ENCODE measurements at regions not wholly inside any gene's neighbourhood (a gene's known extent, or its start where the extent isn't known, plus 50 kb on each side); places are given as distances from the start of the nearest gene placed in this dataset.

GRCh38 chr3:175913286-175913685 lies 1054.2 kb downstream of the NAALADL2 start:
- no peak overlapping the region for H2AFZ ChIP-seq (ENCODE audit: insufficient read depth, low read depth, low read length, poor library complexity, severe bottlenecking)
- no peak for DNase-seq
- no CpG with 5 or more reads among the region's 3 CpGs for WGBS (ENCODE audit: insufficient coverage)
- no peaks in the 10 kb centered on the region for H3K79me2 ChIP-seq (ENCODE audit: insufficient read depth, low read length)
- no peak for TF ChIP-seq CTCF (IDR thresholded peaks at IDR 0.05)
- intact Hi-C loops (cut with micrococcal nuclease) = no loop called here
- H3K36me3 ChIP-seq (replicated peaks in 1 of 2; ENCODE audit: control insufficient read depth in 1 of 2, insufficient read depth in 2 of 2, low read length in 2 of 2) = no peaks in the 10 kb centered on the region
- H3K27ac ChIP-seq (ENCODE audit: low read depth in 1 of 2, low read length in 2 of 2) = no peak overlapping the region
- peaks cover 2 to 19% of the 10 kb centered on the region in 2 donors for H3K9me3 ChIP-seq (replicated peaks in 1 of 2; ENCODE audit: control insufficient read depth in 1 of 2, insufficient read depth in 1 of 2, low read length in 2 of 2)
- Mint-ChIP-seq H3K36me3 (no peaks in the 10 kb centered on the region), H3K27me3 (ENCODE audit: low read depth in 3 of 3) (peaks cover 0 to 2% (median 0%) of the 10 kb centered on the region in 3 donors), H3K9me3 (peaks cover 0 to 8% (median 3%) of the 10 kb centered on the region in 7 donors), H3K27ac (no peak overlapping the region), H3K4me1 (no peaks in the 10 kb centered on the region), H3K4me3 (no peak overlapping the region)
- no peak overlapping the region for H3K4me3 ChIP-seq (replicated peaks in 1 of 3; ENCODE audit: low read depth in 2 of 3, low read length in 3 of 3)
- H4K20me1 ChIP-seq (ENCODE audit: insufficient read depth, low read length) = no peaks in the 10 kb centered on the region
- H3K9ac ChIP-seq (ENCODE audit: insufficient read depth, low read length, poor library complexity, severe bottlenecking) = no peak overlapping the region
- H3K4me1 ChIP-seq (ENCODE audit: control insufficient read depth in 1 of 2, insufficient read depth in 2 of 2, low read length in 2 of 2) = no peaks in the 10 kb centered on the region
- no peak overlapping the region for H3K4me2 ChIP-seq (replicated peaks; ENCODE audit: extremely low read depth, low read length, poor library complexity, severe bottlenecking)
- no peaks in the 10 kb centered on the region for H3K27me3 ChIP-seq (ENCODE audit: control insufficient read depth in 2 of 2, insufficient read depth in 2 of 2, low read length in 2 of 2)

GRCh38 chr3:175911937-175912336 lies 1052.8 kb downstream of the NAALADL2 start:
- no peaks in the 10 kb centered on the region for H3K4me1 ChIP-seq (ENCODE audit: control insufficient read depth in 1 of 2, insufficient read depth in 2 of 2, low read length in 2 of 2)
- no peaks in the 10 kb centered on the region for H3K36me3 ChIP-seq (replicated peaks in 1 of 2; ENCODE audit: control insufficient read depth in 1 of 2, insufficient read depth in 2 of 2, low read length in 2 of 2)
- H3K36me3 Mint-ChIP-seq = no peaks in the 10 kb centered on the region
- peaks cover 0 to 2% (median 0%) of the 10 kb centered on the region in 3 donors for H3K27me3 Mint-ChIP-seq (ENCODE audit: low read depth in 3 of 3)
- peaks cover 0 to 10% (median 6%) of the 10 kb centered on the region in 7 donors for H3K9me3 Mint-ChIP-seq
- H3K4me1 Mint-ChIP-seq = no peaks in the 10 kb centered on the region
- H3K9ac ChIP-seq (ENCODE audit: insufficient read depth, low read length, poor library complexity, severe bottlenecking) = no peak overlapping the region
- no peak overlapping the region for H3K4me2 ChIP-seq (replicated peaks; ENCODE audit: extremely low read depth, low read length, poor library complexity, severe bottlenecking)
- H3K79me2 ChIP-seq (ENCODE audit: insufficient read depth, low read length) = no peaks in the 10 kb centered on the region
- H3K27ac ChIP-seq (ENCODE audit: low read depth in 1 of 2, low read length in 2 of 2) = no peak overlapping the region
- no peaks in the 10 kb centered on the region for H3K27me3 ChIP-seq (ENCODE audit: control insufficient read depth in 2 of 2, insufficient read depth in 2 of 2, low read length in 2 of 2)
- H3K4me3 ChIP-seq (replicated peaks in 1 of 3; ENCODE audit: low read depth in 2 of 3, low read length in 3 of 3) = no peak overlapping the region
- WGBS (ENCODE audit: insufficient coverage) = no CpG with 5 or more reads among the region's 1 CpG
- H3K9me3 ChIP-seq (replicated peaks in 1 of 2; ENCODE audit: control insufficient read depth in 1 of 2, insufficient read depth in 1 of 2, low read length in 2 of 2) = peaks cover 0 to 17% of the 10 kb centered on the region in 2 donors
- no peak overlapping the region for H2AFZ ChIP-seq (ENCODE audit: insufficient read depth, low read depth, low read length, poor library complexity, severe bottlenecking)
- no peaks in the 10 kb centered on the region for H4K20me1 ChIP-seq (ENCODE audit: insufficient read depth, low read length)
- DNase-seq = no peak
- H3K27ac Mint-ChIP-seq = no peak overlapping the region
- intact Hi-C loops (cut with micrococcal nuclease) = no loop called here
- TF ChIP-seq CTCF (IDR thresholded peaks at IDR 0.05) = no peak
- H3K4me3 Mint-ChIP-seq = no peak overlapping the region
